ENCODE measurements at regions not wholly inside any gene's neighbourhood (a gene's known extent, or its start where the extent isn't known, plus 50 kb on each side); places are given as distances from the start of the nearest gene placed in this dataset.
"Not testable (repeated sequence)": the region's sequence is repeated elsewhere in the genome, so short reads cannot be mapped to it uniquely, and the experiment has no call there.

DNA sequence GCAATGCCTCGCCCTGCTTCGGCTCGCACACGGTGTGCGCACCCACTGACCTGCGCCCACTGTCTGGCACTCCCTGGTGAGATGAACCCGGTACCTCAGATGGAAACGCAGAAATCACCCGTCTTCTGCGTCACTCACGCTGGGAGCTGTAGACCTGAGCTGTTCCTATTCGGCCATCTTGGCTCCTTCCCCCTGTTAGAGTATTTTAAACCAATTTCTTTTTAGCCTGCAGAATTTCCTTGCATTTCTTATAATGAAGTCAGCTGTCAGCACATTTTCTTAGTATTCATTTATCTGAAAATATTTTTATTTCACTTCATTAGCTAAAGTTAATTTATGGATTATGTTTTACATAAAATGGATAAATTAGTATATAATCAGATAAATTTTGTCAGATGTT is 288.8 kb downstream of the LIG4 start:
- TF ChIP-seq, protein P1, sequence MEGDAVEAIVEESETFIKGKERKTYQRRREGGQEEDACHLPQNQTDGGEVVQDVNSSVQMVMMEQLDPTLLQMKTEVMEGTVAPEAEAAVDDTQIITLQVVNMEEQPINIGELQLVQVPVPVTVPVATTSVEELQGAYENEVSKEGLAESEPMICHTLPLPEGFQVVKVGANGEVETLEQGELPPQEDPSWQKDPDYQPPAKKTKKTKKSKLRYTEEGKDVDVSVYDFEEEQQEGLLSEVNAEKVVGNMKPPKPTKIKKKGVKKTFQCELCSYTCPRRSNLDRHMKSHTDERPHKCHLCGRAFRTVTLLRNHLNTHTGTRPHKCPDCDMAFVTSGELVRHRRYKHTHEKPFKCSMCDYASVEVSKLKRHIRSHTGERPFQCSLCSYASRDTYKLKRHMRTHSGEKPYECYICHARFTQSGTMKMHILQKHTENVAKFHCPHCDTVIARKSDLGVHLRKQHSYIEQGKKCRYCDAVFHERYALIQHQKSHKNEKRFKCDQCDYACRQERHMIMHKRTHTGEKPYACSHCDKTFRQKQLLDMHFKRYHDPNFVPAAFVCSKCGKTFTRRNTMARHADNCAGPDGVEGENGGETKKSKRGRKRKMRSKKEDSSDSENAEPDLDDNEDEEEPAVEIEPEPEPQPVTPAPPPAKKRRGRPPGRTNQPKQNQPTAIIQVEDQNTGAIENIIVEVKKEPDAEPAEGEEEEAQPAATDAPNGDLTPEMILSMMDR (IDR thresholded peaks at IDR 0.05), result not testable (repeated sequence)
- not testable (repeated sequence) for TF ChIP-seq POLR2A (IDR thresholded peaks at IDR 0.05)
